Muscle layer of duodenum (tissue), 2 donors: ENCODE measurements at regions not wholly inside any gene's neighbourhood (a gene's known extent, or its start where the extent isn't known, plus 50 kb on each side); places are given as distances from the start of the nearest gene placed in this dataset.

Experiments used
- H3K27ac ChIP-seq: one replicate; pipeline ENCODE4 v1.7.0; 2013; ENCODE audit warnings: mild to moderate bottlenecking, low read length
- H3K27me3 ChIP-seq: one replicate; pipeline ENCODE4 v1.7.0; 2013; ENCODE audit warnings: low read depth, mild to moderate bottlenecking, control low read depth, low read length
- H3K36me3 ChIP-seq, 2 donors: one replicate each; pipeline ENCODE4 v1.7.0; 2013; ENCODE audit warnings: low read length in 2 of 2, control low read depth in 1 of 2, mild to moderate bottlenecking in 1 of 2; ENCODE audit not compliant: insufficient read depth in 2 of 2, control insufficient read depth in 1 of 2
- H3K4me1 ChIP-seq, 2 donors: one replicate each; pipeline ENCODE4 v1.7.0; 2013; ENCODE audit warnings: low read length in 2 of 2, mild to moderate bottlenecking in 2 of 2, control low read depth in 1 of 2, moderate library complexity in 1 of 2; ENCODE audit not compliant: insufficient read depth in 2 of 2, control insufficient read depth in 1 of 2
- H3K4me3 ChIP-seq, 2 donors: one replicate each; pipeline ENCODE4 v1.7.0; 2013; ENCODE audit warnings: low read length in 2 of 2, low read depth in 1 of 2, mild to moderate bottlenecking in 1 of 2
- H3K9me3 ChIP-seq, 2 donors: one replicate each; pipeline ENCODE4 v1.7.0; 2013; ENCODE audit warnings: low read length in 2 of 2, control low read depth in 1 of 2, mild to moderate bottlenecking in 1 of 2; ENCODE audit not compliant: control insufficient read depth in 1 of 2
- donor health status: healthy.

DNA sequence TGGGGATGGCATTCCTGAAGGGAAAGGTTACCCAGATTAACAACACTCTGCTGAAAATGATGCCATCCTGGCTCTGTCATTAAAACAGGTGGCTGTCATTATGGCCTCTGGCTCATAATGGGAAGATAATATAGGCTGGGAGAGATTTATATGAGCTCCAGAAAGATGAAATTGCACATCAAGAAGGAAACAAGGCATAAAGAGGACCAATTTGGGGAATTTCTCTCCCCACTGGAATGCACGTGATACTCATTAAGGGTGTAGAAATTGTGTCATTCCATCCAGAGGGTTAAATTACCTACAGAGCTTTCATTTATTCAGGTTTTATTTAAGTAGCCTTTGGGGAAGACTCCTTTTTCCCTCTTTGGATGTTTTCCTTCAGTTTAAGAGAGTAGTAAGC is 71.6 kb upstream of the CELF2 start:
- H3K36me3 ChIP-seq: no peaks in the 10 kb centered on the region
- no peaks in the 10 kb centered on the region for H3K4me1 ChIP-seq
- no peak overlapping the region for H3K4me3 ChIP-seq
- H3K9me3 ChIP-seq: peaks cover 3 to 7% of the 10 kb centered on the region in 2 donors
- H3K27ac ChIP-seq: no peak overlapping the region
- H3K27me3 ChIP-seq: no peaks in the 10 kb centered on the region

DNA sequence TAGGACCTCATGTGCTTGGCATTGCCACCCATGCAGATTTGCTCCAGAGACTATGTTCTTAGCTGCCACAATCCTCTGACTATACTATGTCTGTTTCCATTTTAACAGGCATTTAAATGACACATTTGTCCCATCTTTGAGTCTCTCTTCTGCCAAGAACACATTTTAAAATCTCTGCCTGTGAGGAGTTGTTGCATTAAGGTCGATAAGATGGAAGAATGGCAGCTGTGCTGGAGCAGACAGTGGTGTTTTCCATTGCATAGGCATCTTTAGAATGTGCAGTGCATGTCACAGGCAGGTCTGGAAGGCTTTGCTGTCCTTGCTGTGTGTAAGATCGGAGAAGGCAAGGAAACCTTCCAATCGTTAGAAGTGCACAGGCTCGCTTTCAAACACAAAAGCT is 70.9 kb upstream of the CELF2 start:
- Histone ChIP-seq H3K36me3 (no peaks in the 10 kb centered on the region), H3K27ac (no peak overlapping the region), H3K27me3 (no peaks in the 10 kb centered on the region), H3K4me1 (no peaks in the 10 kb centered on the region), H3K9me3 (peaks cover 3 to 7% of the 10 kb centered on the region in 2 donors), H3K4me3 (no peak overlapping the region)

- no peaks in the 10 kb centered on the region for H3K27me3 ChIP-seq
- H3K27ac ChIP-seq: no peak overlapping the region
- no peak overlapping the region for H3K4me3 ChIP-seq
- H3K9me3 ChIP-seq: no peaks in the 10 kb centered on the region
- H3K36me3 ChIP-seq: no peaks in the 10 kb centered on the region
- H3K4me1 ChIP-seq: no peaks in the 10 kb centered on the region
Measured at GRCh38 chr10:10951675-10952074, 66.0 kb upstream of the CELF2 start.

DNA sequence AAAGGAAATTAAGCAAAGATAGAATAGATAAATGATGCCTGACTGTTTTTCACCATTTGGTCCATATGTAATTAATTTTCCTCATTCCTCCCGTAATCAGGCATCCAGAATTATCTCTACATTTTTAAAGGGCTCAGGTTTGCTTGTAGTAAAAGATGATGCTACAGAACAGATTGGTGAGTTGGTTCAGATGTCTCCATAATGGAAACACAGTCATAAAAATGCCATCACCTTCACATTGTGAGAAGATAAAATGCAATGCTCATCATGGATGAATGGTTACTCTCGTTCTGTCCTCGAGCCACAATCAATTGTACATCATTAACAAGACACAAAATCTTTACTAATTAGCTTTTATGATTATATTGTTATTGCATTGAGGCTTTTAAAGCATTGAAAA is 64.9 kb upstream of the CELF2 start:
- H3K27ac ChIP-seq: no peak overlapping the region
- no peaks in the 10 kb centered on the region for H3K9me3 ChIP-seq
- no peaks in the 10 kb centered on the region for H3K4me1 ChIP-seq
- no peak overlapping the region for H3K4me3 ChIP-seq
- H3K27me3 ChIP-seq: no peaks in the 10 kb centered on the region
- H3K36me3 ChIP-seq: no peaks in the 10 kb centered on the region

- Histone ChIP-seq H3K36me3 (no peaks in the 10 kb centered on the region), H3K4me3 (no peak overlapping the region), H3K4me1 (no peaks in the 10 kb centered on the region), H3K27ac (no peak overlapping the region), H3K9me3 (no peaks in the 10 kb centered on the region), H3K27me3 (no peaks in the 10 kb centered on the region)
Measured at GRCh38 chr10:10956681-10957542, 60.8 kb upstream of the CELF2 start.

DNA sequence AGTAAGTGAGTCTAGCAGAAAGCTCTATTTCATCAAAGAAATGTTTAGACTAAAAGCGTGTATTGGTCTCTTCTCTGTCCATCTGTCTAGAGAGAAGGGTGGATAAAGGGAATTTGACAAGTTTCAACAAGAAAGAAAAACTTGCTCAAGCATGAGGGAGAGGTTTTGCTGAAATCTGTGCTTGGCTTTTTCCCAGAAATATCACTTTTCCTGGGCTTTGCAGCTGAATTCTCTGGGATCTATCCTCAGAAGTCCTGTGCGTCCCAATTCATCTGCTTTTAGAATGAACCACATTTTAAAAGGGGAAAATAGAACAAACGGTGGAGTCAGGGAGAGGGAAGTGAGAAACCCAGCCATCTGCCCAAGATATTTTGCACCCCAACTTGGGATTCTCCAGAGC is 59.6 kb upstream of the CELF2 start:
- no peak overlapping the region for H3K27ac ChIP-seq
- H3K36me3 ChIP-seq: no peaks in the 10 kb centered on the region
- H3K4me1 ChIP-seq: no peaks in the 10 kb centered on the region
- no peaks in the 10 kb centered on the region for H3K9me3 ChIP-seq
- no peaks in the 10 kb centered on the region for H3K27me3 ChIP-seq
- no peak overlapping the region for H3K4me3 ChIP-seq

DNA sequence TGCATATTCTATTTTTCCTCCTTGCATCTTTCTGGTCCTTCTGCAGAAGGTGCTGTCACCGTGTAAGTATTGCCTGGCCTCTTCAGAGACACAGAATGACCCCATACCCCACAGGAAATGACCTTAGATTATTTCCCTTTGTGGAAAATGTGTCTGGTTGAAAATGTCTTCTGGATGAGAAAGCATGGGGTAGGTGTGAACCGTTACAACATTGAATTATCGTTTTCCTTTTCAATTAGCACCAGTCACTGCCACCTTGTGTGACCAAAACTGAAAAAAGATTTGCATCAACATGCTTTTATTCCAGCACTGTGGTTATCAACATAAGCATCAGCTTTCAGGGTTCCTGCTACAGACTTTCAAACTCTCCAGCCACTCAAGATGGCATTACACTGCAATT is 58.0 kb upstream of the CELF2 start:
- H3K4me3 ChIP-seq: no peak overlapping the region
- H3K36me3 ChIP-seq: no peaks in the 10 kb centered on the region
- H3K9me3 ChIP-seq: no peaks in the 10 kb centered on the region
- H3K27me3 ChIP-seq: no peaks in the 10 kb centered on the region
- H3K27ac ChIP-seq: no peak overlapping the region
- no peaks in the 10 kb centered on the region for H3K4me1 ChIP-seq

DNA sequence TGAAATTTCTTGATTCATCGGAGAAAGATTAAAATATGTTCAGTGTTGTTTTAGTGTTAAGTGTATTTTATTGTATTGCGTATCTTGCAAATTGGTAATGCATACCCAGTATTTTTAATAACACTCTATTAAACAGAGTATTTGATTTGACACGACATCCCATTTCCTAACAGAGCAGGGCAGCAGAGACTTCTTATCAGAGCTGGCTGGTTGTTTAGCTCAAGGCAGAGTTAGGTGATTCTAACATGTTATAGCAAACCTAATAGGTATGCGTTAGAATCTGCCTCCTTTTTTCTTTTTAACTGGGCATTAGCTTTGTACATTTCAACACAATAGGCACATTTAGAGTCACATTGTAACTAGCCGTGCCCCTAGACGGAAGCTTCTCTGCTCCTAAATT is 57.1 kb upstream of the CELF2 start:
- Histone ChIP-seq H3K9me3 (no peaks in the 10 kb centered on the region), H3K27me3 (no peaks in the 10 kb centered on the region), H3K4me1 (no peaks in the 10 kb centered on the region), H3K27ac (no peak overlapping the region), H3K4me3 (no peak overlapping the region), H3K36me3 (no peaks in the 10 kb centered on the region)

- Histone ChIP-seq H3K27ac (no peak overlapping the region), H3K4me3 (no peak overlapping the region), H3K27me3 (no peaks in the 10 kb centered on the region), H3K9me3 (no peaks in the 10 kb centered on the region), H3K4me1 (no peaks in the 10 kb centered on the region), H3K36me3 (no peaks in the 10 kb centered on the region)
Measured at GRCh38 chr10:10961072-10961471, 56.6 kb upstream of the CELF2 start.

DNA sequence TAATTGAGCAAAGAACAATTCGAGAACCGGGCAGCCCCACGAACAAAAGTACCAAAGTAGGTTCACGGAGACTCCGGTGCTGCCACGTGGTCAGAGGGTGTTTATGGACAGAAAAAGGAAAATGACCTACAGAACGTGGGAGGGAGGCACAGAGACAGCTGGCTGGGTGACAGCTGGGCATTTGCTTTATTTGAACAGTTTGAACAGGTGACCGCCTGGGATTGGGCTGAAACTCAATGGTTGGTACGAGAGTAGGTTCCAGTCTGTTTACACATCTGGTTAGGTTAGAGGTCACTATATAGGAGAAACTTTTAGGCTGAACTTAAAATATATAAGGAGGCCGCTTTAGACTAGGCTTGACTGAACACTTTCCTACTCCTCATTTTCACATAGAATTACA is 50.6 kb upstream of the CELF2 start:
- H3K36me3 ChIP-seq: no peaks in the 10 kb centered on the region
- no peaks in the 10 kb centered on the region for H3K4me1 ChIP-seq
- H3K4me3 ChIP-seq: no peak overlapping the region
- no peaks in the 10 kb centered on the region for H3K9me3 ChIP-seq
- no peaks in the 10 kb centered on the region for H3K27me3 ChIP-seq
- H3K27ac ChIP-seq: no peak overlapping the region

DNA sequence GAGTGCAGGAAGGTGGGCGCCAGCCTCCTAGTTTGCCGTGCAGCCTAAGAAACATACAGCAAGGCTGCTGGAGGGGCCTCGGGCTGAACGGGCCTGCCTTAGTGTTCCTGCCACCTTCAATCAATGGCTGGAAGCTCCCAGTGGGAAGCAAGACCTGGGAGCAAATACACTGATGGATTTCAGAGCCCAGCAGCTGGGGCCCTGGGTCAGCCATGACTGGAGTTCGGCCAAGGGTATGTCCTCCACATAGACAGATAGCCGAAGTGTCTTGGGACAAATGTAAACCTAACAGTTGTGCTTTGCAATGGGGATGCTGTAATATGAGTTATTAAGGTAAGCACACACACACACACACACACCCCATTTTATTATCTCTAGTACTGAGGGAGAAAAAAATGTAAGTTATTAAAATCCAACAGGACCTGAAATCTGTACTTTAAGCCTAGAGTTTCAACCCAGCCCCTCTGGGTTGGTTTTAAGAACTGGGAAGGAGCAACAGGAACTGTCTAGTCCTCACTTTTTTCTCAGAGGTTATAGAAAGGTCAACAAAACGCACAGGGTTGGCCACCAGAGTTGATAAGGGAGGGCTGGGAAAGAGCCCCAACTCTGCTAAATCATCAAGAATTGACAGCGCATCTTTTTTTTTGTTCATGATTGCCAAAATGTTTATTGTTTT is 50.0 kb upstream of the CELF2 start:
- no peak overlapping the region for H3K27ac ChIP-seq
- H3K9me3 ChIP-seq: no peaks in the 10 kb centered on the region
- no peaks in the 10 kb centered on the region for H3K4me1 ChIP-seq
- H3K36me3 ChIP-seq: no peaks in the 10 kb centered on the region
- H3K4me3 ChIP-seq: no peak overlapping the region
- H3K27me3 ChIP-seq: no peaks in the 10 kb centered on the region
